NB4 (cell line): ENCODE measurements at regions not wholly inside any gene's neighbourhood (a gene's known extent, or its start where the extent isn't known, plus 50 kb on each side); places are given as distances from the start of the nearest gene placed in this dataset.

ENCODE experiments used
- CTCF ChIP-seq: IDR thresholded peaks from one replicate; pipeline ENCODE4 v1.5.1; 2012; ENCODE audit warnings: low read depth, low read length
- TF ChIP-seq, protein P1 (sequence below): IDR thresholded peaks from 2 replicates; pipeline ENCODE4 v1.6.1; 2011; ENCODE audit warnings: low read depth, low read length

GRCh38 chr5:125786021-125786420 is 637.2 kb upstream of the GRAMD2B start:
- no peak for TF ChIP-seq CTCF
- TF ChIP-seq, protein P1, sequence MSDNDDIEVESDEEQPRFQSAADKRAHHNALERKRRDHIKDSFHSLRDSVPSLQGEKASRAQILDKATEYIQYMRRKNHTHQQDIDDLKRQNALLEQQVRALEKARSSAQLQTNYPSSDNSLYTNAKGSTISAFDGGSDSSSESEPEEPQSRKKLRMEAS = no peak
